Neural progenitor cell (in vitro differentiated cells): ENCODE measurements at regions not wholly inside any gene's neighbourhood (a gene's known extent, or its start where the extent isn't known, plus 50 kb on each side); places are given as distances from the start of the nearest gene placed in this dataset.

Experiments used
- DNase-seq: peaks from one replicate; pipeline ENCODE4 v3.0.0-alpha.2; 2016; ENCODE audit warnings: low spot score
- H2AFZ ChIP-seq: fragments of 200-600 bp; sonication (generic); replicated peaks from 2 replicates; pipeline ENCODE4 v1.6.1; 2016; ENCODE audit warnings: antibody characterized with exemption
- H3F3A ChIP-seq: fragments of 200-600 bp; sonication (generic); 2 replicates; pipeline ENCODE4 v1.6.1; 2016; ENCODE audit warnings: antibody characterized with exemption, low read depth
- H3K27ac ChIP-seq: fragments of 200-600 bp; sonication (generic); 2 replicates; pipeline ENCODE4 v1.5.1; 2016; ENCODE audit warnings: mild to moderate bottlenecking
- H3K27me3 ChIP-seq: fragments of 200-600 bp; sonication (generic); 2 replicates; pipeline ENCODE4 v1.6.1; 2016; ENCODE audit warnings: mild to moderate bottlenecking, moderate library complexity
- H3K36me3 ChIP-seq: fragments of 200-600 bp; sonication (generic); 2 replicates; pipeline ENCODE4 v1.5.1; 2016
- H3K4me1 ChIP-seq: fragments of 200-600 bp; sonication (generic); 2 replicates; pipeline ENCODE4 v1.6.1; 2016; ENCODE audit warnings: mixed run types
- H3K4me2 ChIP-seq: fragments of 200-600 bp; sonication (generic); 2 replicates; pipeline ENCODE4 v1.6.1; 2016
- H3K4me3 ChIP-seq: fragments of 200-600 bp; sonication (generic); 2 replicates; pipeline ENCODE4 v1.5.1; 2016
- H3K79me2 ChIP-seq: fragments of 200-600 bp; sonication (generic); 2 replicates; pipeline ENCODE4 v1.6.1; 2016; ENCODE audit warnings: low read depth
- H3K9ac ChIP-seq: fragments of 200-600 bp; sonication (generic); 2 replicates; pipeline ENCODE4 v1.6.1; 2016
- H3K9me3 ChIP-seq: fragments of 200-600 bp; sonication (generic); 2 replicates; pipeline ENCODE4 v1.5.1; 2016; ENCODE audit warnings: low read depth
- H4K20me1 ChIP-seq: fragments of 200-600 bp; sonication (generic); 2 replicates; pipeline ENCODE4 v1.6.1; 2016; ENCODE audit warnings: low read depth
- H3K27ac Mint-ChIP-seq: 3 replicates; pipeline ENCODE4 v1.8.0; 2021; ENCODE audit warnings: mixed read lengths
- H3K27me3 Mint-ChIP-seq: 2 replicates; pipeline ENCODE4 v1.8.0; 2022; ENCODE audit warnings: low read depth, mild to moderate bottlenecking, inconsistent platforms, moderate library complexity, mixed read lengths; ENCODE audit not compliant: insufficient read depth
- H3K36me3 Mint-ChIP-seq: 3 replicates; pipeline ENCODE4 v1.8.0; 2021; ENCODE audit warnings: mixed read lengths
- H3K4me1 Mint-ChIP-seq: 3 replicates; pipeline ENCODE4 v1.8.0; 2021; ENCODE audit warnings: mixed read lengths
- H3K4me3 Mint-ChIP-seq: 3 replicates; pipeline ENCODE4 v1.8.0; 2021; ENCODE audit warnings: mild to moderate bottlenecking, moderate library complexity, mixed read lengths
- H3K9me3 Mint-ChIP-seq: 3 replicates; pipeline ENCODE4 v1.8.0; 2020; ENCODE audit warnings: mixed read lengths
- CTCF ChIP-seq: fragments of 200-600 bp; sonication (generic); IDR thresholded peaks from 2 replicates; pipeline ENCODE4 v1.5.1; 2017; ENCODE audit warnings: antibody characterized with exemption, mild to moderate bottlenecking
- EZH2 ChIP-seq: fragments of 200-600 bp; sonication (generic); IDR thresholded peaks from 2 replicates; pipeline ENCODE4 v1.6.1; 2017; ENCODE audit warnings: antibody characterized with exemption, mild to moderate bottlenecking, moderate library complexity
- EZH2phosphoT487 ChIP-seq: fragments of 200-600 bp; sonication (generic); IDR thresholded peaks from 2 replicates; pipeline ENCODE4 v1.6.1; 2017; ENCODE audit warnings: antibody characterized with exemption

GRCh38 chr2:228597032-228597431 is 415.5 kb upstream of the SPHKAP start:
- no peak for DNase-seq
- peaks cover 2% of the 10 kb centered on the region for H3K9me3 Mint-ChIP-seq
- no peak overlapping the region for H3K4me3 Mint-ChIP-seq
- no peaks in the 10 kb centered on the region for H3K27me3 ChIP-seq
- H4K20me1 ChIP-seq, result no peaks in the 10 kb centered on the region
- no peaks in the 10 kb centered on the region for H3K36me3 Mint-ChIP-seq
- no peak overlapping the region for H3K4me3 ChIP-seq
- no peak overlapping the region for H2AFZ ChIP-seq
- no peak for TF ChIP-seq EZH2phosphoT487
- TF ChIP-seq CTCF, result no peak
- peaks cover 2% of the 10 kb centered on the region for H3K27me3 Mint-ChIP-seq
- H3K4me2 ChIP-seq, result no peak overlapping the region
- H3K9ac ChIP-seq, result no peak overlapping the region
- H3K9me3 ChIP-seq, result no peaks in the 10 kb centered on the region
- peaks cover 3% of the 10 kb centered on the region for H3F3A ChIP-seq
- H3K4me1 ChIP-seq, result peaks cover 10% of the 10 kb centered on the region
- peaks cover 17% of the 10 kb centered on the region for H3K4me1 Mint-ChIP-seq
- H3K27ac ChIP-seq, result no peak overlapping the region
- no peaks in the 10 kb centered on the region for H3K79me2 ChIP-seq
- no peaks in the 10 kb centered on the region for H3K36me3 ChIP-seq
- no peak overlapping the region for H3K27ac Mint-ChIP-seq

GRCh38 chr2:228594012-228594411 is 412.5 kb upstream of the SPHKAP start:
- Histone ChIP-seq H4K20me1 (no peaks in the 10 kb centered on the region), H3K4me3 (no peak overlapping the region), H3F3A (peaks cover 3% of the 10 kb centered on the region), H3K79me2 (no peaks in the 10 kb centered on the region), H3K27ac (no peak overlapping the region), H3K9ac (no peak overlapping the region), H3K36me3 (no peaks in the 10 kb centered on the region), H2AFZ (no peak overlapping the region), H3K4me1 (peaks cover 10% of the 10 kb centered on the region), H3K27me3 (no peaks in the 10 kb centered on the region), H3K9me3 (no peaks in the 10 kb centered on the region), H3K4me2 (no peak overlapping the region)
- TF ChIP-seq CTCF, result no peak
- no peak for TF ChIP-seq EZH2
- no peak for TF ChIP-seq EZH2phosphoT487
- Mint-ChIP-seq H3K9me3 (peaks cover 2% of the 10 kb centered on the region), H3K4me3 (no peak overlapping the region), H3K36me3 (no peaks in the 10 kb centered on the region), H3K4me1 (peaks cover 17% of the 10 kb centered on the region), H3K27ac (no peak overlapping the region), H3K27me3 (peaks cover 2% of the 10 kb centered on the region)
- DNase-seq, result no peak

GRCh38 chr2:228592925-228593324 is 411.4 kb upstream of the SPHKAP start:
- Histone ChIP-seq H3K4me3 (no peak overlapping the region), H3K9ac (no peak overlapping the region), H3K4me1 (peaks cover 10% of the 10 kb centered on the region), H4K20me1 (no peaks in the 10 kb centered on the region), H3K27me3 (no peaks in the 10 kb centered on the region), H3F3A (no peaks in the 10 kb centered on the region), H3K27ac (no peak overlapping the region), H3K36me3 (no peaks in the 10 kb centered on the region), H3K9me3 (no peaks in the 10 kb centered on the region), H3K79me2 (no peaks in the 10 kb centered on the region), H2AFZ (no peak overlapping the region), H3K4me2 (no peak overlapping the region)
- peaks cover 2% of the 10 kb centered on the region for H3K9me3 Mint-ChIP-seq
- no peak overlapping the region for H3K4me3 Mint-ChIP-seq
- TF ChIP-seq EZH2 (no peak), CTCF (no peak), EZH2phosphoT487 (no peak)
- H3K4me1 Mint-ChIP-seq, result peaks cover 17% of the 10 kb centered on the region
- H3K27ac Mint-ChIP-seq, result no peak overlapping the region
- DNase-seq, result no peak
- peaks cover 2% of the 10 kb centered on the region for H3K27me3 Mint-ChIP-seq
- no peaks in the 10 kb centered on the region for H3K36me3 Mint-ChIP-seq

- Histone ChIP-seq H3K36me3 (no peaks in the 10 kb centered on the region), H3F3A (no peaks in the 10 kb centered on the region), H3K27me3 (no peaks in the 10 kb centered on the region), H2AFZ (no peak overlapping the region), H3K4me2 (no peak overlapping the region), H3K79me2 (no peaks in the 10 kb centered on the region), H3K4me3 (no peak overlapping the region), H3K9ac (no peak overlapping the region), H3K9me3 (no peaks in the 10 kb centered on the region), H4K20me1 (no peaks in the 10 kb centered on the region), H3K4me1 (peaks cover 7% of the 10 kb centered on the region), H3K27ac (no peak overlapping the region)
- H3K36me3 Mint-ChIP-seq, result no peaks in the 10 kb centered on the region
- H3K4me3 Mint-ChIP-seq, result no peak overlapping the region
- H3K4me1 Mint-ChIP-seq, result peaks cover 14% of the 10 kb centered on the region
- no peak for TF ChIP-seq CTCF
- no peak for TF ChIP-seq EZH2
- TF ChIP-seq EZH2phosphoT487, result no peak
- no peaks in the 10 kb centered on the region for H3K9me3 Mint-ChIP-seq
- H3K27ac Mint-ChIP-seq, result no peak overlapping the region
- DNase-seq, result no peak
- peaks cover 2% of the 10 kb centered on the region for H3K27me3 Mint-ChIP-seq
Observed at GRCh38 chr2:228590681-228591080, 409.2 kb upstream of the SPHKAP start.
